GM13976 (cell line): ENCODE measurements at regions not wholly inside any gene's neighbourhood (a gene's known extent, or its start where the extent isn't known, plus 50 kb on each side); places are given as distances from the start of the nearest gene placed in this dataset.

Source experiments
- DNase-seq: peaks from one replicate; pipeline ENCODE4 v3.0.0; 2012; ENCODE audit warnings: low spot score
- CTCF ChIP-seq: IDR thresholded peaks from 2 replicates; pipeline ENCODE4 v1.5.1; 2012; ENCODE audit warnings: borderline replicate concordance, mild to moderate bottlenecking; ENCODE audit not compliant: insufficient read depth; ENCODE audit errors: extremely low read depth, missing control alignments, control extremely low read depth
- in situ Hi-C: fragments of 300-500 bp; cut with MboI; formaldehyde crosslinking; loops from one replicate; pipeline ENCODE4 v1.12.0; 2022; ENCODE audit warnings: low sequenced_read_pairs, mixed read lengths, inconsistent platforms; ENCODE audit not compliant: unreplicated experiment

GRCh38 chr12:85352016-85352415 lies 72.0 kb downstream of the ALX1 start:
- TF ChIP-seq CTCF: no peak
- no peak for DNase-seq
- in situ Hi-C loops: no loop called here

GRCh38 chr12:85356596-85357385 lies 76.8 kb downstream of the ALX1 start:
- in situ Hi-C loops: no loop called here
- DNase-seq: no peak
- TF ChIP-seq CTCF: no peak

- in situ Hi-C loops: no loop called here
- no peak for TF ChIP-seq CTCF
- no peak for DNase-seq
Observed at GRCh38 chr12:85357609-85358008, 77.6 kb downstream of the ALX1 start.

- DNase-seq: no peak
Observed at GRCh38 chr12:85358715-85359114, 78.7 kb downstream of the ALX1 start.

GRCh38 chr12:85363382-85364190 lies 83.6 kb downstream of the ALX1 start:
- no peak for DNase-seq
- in situ Hi-C loops: no loop called here
- no peak for TF ChIP-seq CTCF

More at GRCh38 chr12:85358715-85359114, 78.7 kb downstream of the ALX1 start:
- in situ Hi-C loops: no loop called here
- TF ChIP-seq CTCF: no peak

GRCh38 chr12:85367936-85368335 lies 87.9 kb downstream of the ALX1 start:
- TF ChIP-seq CTCF: no peak
- in situ Hi-C loops: no loop called here
- no peak for DNase-seq
